ENCODE measurements at regions not wholly inside any gene's neighbourhood (a gene's known extent, or its start where the extent isn't known, plus 50 kb on each side); places are given as distances from the start of the nearest gene placed in this dataset.

- TF ChIP-seq CTCF (IDR thresholded peaks at IDR 0.05) = no peak
- no peak for TF ChIP-seq POLR2AphosphoS5 (IDR thresholded peaks at IDR 0.05)
These were observed 429.9 kb upstream of the B3GAT1 start for GRCh38 chr11:134841972-134842371.
